Epithelial cell of esophagus (primary cell): ENCODE measurements at regions not wholly inside any gene's neighbourhood (a gene's known extent, or its start where the extent isn't known, plus 50 kb on each side); places are given as distances from the start of the nearest gene placed in this dataset.

Source experiments
- DNase-seq: peaks from one replicate; pipeline ENCODE4 v3.0.0; 2010; ENCODE audit warnings: low read depth
- H3K4me3 ChIP-seq: 2 replicates; pipeline ENCODE4 v1.5.1; 2011; ENCODE audit warnings: mild to moderate bottlenecking, low read length, control low read depth
- CTCF ChIP-seq: IDR thresholded peaks from 2 replicates; pipeline ENCODE4 v1.5.1; 2011; ENCODE audit warnings: low read depth, mild to moderate bottlenecking, low read length, control low read depth, inconsistent platforms; ENCODE audit not compliant: insufficient read depth; ENCODE audit errors: missing control alignments

GRCh38 chr4:147398556-147398955, 82.3 kb upstream of the EDNRA start:
- H3K4me3 ChIP-seq: no peak overlapping the region
- peak; percentile 5 for DNase-seq
- TF ChIP-seq CTCF: no peak

GRCh38 chr4:147400721-147401120, 80.2 kb upstream of the EDNRA start:
- no peak for DNase-seq

GRCh38 chr4:147401221-147401620, 79.7 kb upstream of the EDNRA start:
- H3K4me3 ChIP-seq: no peak overlapping the region
- no peak for DNase-seq
- TF ChIP-seq CTCF: no peak

More at GRCh38 chr4:147400721-147401120, 80.2 kb upstream of the EDNRA start:
- H3K4me3 ChIP-seq: no peak overlapping the region
- TF ChIP-seq CTCF: no peak

DNA sequence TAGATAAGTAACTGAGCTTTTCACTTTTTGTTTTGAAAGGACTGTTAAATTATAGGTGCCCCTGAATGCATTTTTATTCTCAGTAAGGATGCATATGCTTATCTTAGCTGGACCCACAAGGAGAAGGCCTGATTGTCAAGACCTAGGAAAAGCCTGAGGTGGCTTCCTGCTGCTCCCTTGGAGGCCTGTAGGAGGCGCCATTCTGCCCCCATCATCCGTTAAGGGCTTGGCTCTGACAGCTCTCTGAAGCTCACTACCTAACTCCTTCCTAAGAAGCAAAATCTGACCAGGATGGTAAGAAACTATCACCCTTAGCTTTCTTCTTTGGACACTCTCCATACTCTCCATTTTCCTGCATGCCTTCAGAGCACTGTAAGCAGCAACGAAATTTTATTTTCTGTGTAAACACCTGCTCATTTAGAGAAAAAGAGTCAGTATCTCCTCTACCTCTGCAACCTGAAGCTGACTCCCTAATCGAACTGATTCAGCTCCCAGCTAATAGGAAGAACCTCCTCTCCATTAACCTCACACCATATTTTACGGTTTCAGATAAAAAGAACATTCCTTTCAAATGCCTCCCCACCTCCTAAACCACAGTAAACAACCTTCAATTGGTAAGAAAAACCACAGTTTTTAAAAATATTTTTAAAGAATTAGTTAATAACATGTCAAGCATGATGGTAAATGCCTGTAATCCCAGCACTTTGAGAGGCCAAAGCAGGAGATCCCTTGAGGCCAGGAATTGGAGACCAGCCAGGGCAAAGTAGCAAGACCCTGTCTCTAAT, 73.4 kb upstream of the EDNRA start:
- no peak overlapping the region for H3K4me3 ChIP-seq
- DNase-seq: no peak
- TF ChIP-seq CTCF: peak; percentile 37

DNA sequence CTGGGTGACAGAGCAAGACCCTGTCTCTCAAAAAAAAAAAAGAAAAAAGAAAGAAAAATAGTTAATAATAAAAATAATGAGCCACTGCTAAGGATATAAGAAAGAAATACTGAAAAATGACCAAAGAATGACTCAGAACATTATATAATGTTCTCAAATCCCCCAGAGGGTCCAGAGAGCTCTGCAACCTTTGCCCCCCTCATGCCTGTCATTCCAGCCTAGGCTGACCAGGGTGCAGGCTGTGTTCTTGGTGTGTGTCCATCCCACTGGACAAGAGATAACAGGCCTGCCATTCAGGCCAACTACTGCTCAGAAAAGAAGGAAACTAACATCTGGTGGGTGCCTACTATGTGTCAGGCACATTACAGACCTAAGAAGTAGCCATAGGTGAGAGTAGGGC, 72.7 kb upstream of the EDNRA start:
- no peak for TF ChIP-seq CTCF
- no peak overlapping the region for H3K4me3 ChIP-seq
- DNase-seq: no peak

DNA sequence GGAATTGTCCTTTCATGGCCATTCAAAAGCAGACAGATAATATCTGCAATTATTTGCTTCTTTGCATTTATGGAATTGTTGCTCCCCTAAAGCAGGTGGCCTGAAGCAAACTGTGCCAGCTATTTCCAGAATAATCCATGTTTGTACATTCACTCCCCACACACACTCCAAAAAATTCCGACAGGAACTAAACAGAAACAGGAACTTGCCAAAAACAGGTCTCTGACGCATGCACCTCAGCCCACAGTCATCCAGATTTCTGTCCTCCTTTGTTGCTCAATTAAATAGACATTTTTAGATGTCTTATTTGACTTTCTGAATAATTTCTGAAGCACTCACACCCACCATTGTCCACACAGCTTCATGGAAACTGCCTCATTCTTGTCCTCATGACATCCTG, 71.5 kb upstream of the EDNRA start:
- H3K4me3 ChIP-seq: no peak overlapping the region
- TF ChIP-seq CTCF: no peak
- peak; percentile 44 for DNase-seq

DNA sequence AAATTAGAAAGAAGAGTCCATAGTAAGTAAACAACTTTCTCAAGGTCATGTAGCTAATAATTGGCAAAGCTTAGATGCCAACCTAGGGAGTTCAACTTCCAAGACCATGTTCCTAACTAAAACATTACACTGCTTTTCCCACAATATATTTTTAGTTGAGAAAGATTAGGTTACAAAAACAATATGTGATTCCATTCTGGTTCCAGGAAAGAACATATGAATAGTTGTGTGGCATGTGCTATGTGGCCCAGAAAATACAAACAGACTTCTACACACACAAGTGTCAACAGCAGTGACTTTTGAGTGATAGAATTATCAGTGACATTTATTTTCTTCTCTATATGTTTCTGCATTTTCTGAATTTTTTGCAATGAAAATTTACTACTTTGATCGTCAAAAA, 62.7 kb upstream of the EDNRA start:
- no peak overlapping the region for H3K4me3 ChIP-seq
- TF ChIP-seq CTCF: no peak
- DNase-seq: no peak
